ENCODE measurements at regions not wholly inside any gene's neighbourhood (a gene's known extent, or its start where the extent isn't known, plus 50 kb on each side); places are given as distances from the start of the nearest gene placed in this dataset.

DNA sequence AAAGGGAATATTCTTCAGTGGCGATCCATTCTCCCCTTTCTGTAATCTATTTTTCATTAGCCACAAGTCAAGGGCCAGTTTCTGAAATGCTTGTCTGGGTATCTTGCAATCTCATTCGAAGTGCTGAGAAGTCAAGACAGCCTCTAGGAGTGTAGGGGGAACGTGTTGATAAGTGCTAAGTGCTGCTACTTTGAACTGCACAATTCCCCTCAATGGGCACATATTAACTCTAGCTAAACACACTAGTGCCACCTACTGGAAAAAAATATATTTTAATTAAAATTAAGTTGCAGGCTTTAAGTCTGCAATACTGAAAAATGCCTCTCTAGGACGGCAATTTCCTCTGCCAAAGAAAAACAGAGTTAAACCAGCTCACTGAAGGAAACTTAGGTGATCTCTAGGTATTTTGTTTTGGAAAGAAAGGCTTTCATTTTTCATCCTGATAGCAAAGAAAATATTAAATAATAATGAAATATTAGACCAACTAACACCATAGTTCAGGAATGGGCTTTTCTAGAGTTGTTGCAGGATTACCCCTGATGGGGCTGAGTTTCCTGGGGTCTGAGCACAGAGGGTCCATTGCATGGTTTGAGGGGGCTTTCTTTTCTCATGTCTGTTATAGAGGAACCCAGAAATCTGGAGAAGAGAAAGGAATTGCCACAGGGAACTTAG, 181.9 kb upstream of the KBTBD8 start:
- no peak overlapping the region for H3K27ac ChIP-seq (ENCODE audit: low read length)
- H3K4me1 ChIP-seq (ENCODE audit: control insufficient read depth, insufficient read depth, low read length) = no peaks in the 10 kb centered on the region
- H3K4me3 ChIP-seq (ENCODE audit: low read length) = no peak overlapping the region
- 10% methylated on average over 4 of the region's 4 CpGs for WGBS
- intact Hi-C loops (cut with DNase I) = loop anchor here (2.0 to 10.0 kb wide), 7 partner anchors 311 to 564 kb away; partner anchors contain the start of gene LRIG1 (in 1 of the 4)
- DNase-seq (no peak), ATAC-seq (peak; percentile 84 to 89)
- no peaks in the 10 kb centered on the region for H3K9me3 ChIP-seq (ENCODE audit: control insufficient read depth, low read length)
- no peaks in the 10 kb centered on the region for H3K27me3 ChIP-seq (ENCODE audit: control insufficient read depth, insufficient read depth)

DNA sequence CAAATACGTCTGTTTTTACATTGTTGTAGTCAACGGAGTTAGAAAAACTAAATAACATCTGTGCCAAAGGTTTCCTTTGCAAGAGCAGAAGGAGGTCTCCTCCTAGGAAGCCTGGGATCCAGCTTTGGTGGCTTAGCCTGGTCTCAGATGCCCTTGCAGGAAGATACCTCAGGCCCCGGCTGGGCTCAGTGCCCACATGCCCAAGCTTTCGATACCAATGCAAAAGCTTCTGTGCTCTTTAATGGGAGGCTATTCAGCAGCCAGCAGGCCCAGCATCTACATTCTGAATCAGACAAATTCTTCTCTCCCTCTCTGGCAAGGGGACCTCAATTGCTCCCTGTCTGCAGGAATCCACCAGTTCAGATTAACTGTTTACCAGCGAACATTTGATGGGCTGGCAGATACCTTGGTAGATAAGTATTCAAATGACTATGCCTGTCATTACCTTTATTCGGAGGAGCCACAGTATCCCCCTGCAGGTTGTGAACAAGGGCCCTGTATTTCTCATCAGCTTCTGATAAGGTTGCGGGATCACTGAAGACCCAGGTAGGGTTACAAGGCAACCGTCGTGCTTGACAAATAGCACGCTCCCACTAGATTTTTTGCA, 180.1 kb upstream of the KBTBD8 start:
- Histone ChIP-seq H3K27ac (ENCODE audit: low read length) (no peak overlapping the region), H3K9me3 (ENCODE audit: control insufficient read depth, low read length) (no peaks in the 10 kb centered on the region), H3K4me1 (ENCODE audit: control insufficient read depth, insufficient read depth, low read length) (no peaks in the 10 kb centered on the region), H3K4me3 (ENCODE audit: low read length) (no peak overlapping the region), H3K27me3 (ENCODE audit: control insufficient read depth, insufficient read depth) (no peaks in the 10 kb centered on the region)
- intact Hi-C loops (cut with DNase I) = loop anchor here (2.0 to 10.0 kb wide), 7 partner anchors 313 to 566 kb away; partner anchors contain the start of gene LRIG1 (in 1 of the 4)
- DNase-seq (no peak), ATAC-seq (no peak)
- WGBS = 72% methylated on average over 10 of the region's 10 CpGs

DNA sequence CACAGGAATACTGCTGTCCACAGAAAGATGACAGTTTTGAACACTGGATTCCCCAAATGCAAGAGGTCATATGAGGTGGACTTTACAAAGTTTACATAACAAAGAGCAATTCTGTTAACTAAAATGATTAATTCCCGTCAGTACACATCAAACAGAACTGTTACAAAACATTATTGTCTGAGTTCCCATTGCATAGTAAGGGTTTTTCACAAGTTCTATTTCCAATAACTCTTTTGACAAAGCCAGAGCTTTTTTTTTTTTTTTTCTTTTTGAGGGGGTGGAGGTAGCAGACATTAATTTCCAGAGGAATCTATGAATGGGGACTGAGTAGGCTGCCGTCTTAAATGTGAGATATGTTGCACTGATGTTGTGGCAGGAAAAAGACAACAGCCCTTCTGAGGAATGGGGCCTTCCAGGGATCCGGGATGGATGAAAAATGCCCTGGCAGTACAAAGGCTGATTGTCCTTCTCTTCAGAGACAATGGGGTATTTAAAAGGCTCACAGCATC, 178.1 kb upstream of the KBTBD8 start:
- Histone ChIP-seq H3K4me1 (ENCODE audit: control insufficient read depth, insufficient read depth, low read length) (no peaks in the 10 kb centered on the region), H3K4me3 (ENCODE audit: low read length) (no peak overlapping the region), H3K27ac (ENCODE audit: low read length) (no peak overlapping the region), H3K9me3 (ENCODE audit: control insufficient read depth, low read length) (no peaks in the 10 kb centered on the region), H3K27me3 (ENCODE audit: control insufficient read depth, insufficient read depth) (no peaks in the 10 kb centered on the region)
- ATAC-seq (no peak), DNase-seq (no peak)
- 57% methylated on average over 3 of the region's 3 CpGs for WGBS
- intact Hi-C loops (cut with DNase I) = loop anchor here (2.0 to 10.0 kb wide), 8 partner anchors 315 to 568 kb away; partner anchors contain the start of gene LRIG1 (in 1 of the 4)

DNA sequence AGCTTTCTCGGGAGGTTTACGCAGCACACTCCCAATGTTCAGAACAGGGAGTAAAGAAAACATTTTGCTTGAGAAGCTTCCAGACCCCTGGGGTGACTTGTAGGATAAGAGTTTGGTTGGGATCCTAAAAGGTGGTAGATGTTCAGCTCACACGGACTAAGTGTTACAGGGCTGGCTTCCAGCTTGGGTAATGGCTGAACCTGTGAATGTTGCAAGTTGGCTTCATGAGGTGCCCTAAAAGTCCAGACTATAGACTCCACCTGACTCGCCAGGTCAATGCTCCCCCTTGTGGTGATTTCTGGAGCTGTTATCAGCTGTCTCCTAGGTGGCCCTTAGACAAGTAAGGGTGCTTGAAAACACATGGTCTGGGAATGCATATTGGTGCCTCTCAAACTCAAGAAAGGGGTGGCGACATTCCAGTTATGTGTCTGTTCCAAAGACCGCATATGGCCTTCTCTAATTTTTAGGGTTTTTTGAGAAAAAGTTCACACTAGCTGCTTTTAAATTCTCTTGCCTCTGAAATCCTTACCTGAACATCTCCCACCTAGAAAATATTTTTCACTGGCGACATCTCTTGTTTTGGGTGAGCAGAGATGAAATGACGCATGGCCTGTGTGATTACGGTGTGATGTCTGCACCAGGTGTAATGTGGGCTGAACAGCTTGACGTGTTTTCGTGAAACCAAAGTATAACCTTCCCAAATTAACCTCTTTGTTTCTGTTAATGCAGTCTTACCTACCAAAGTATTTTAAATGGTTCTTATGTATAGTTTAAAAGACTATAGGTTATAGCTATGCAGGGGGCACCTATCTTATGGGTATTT, 175.7 kb upstream of the KBTBD8 start:
- DNase-seq (peak; percentile 40 to 53 (median 43)), ATAC-seq (peak; percentile 72 to 76)
- no peaks in the 10 kb centered on the region for H3K9me3 ChIP-seq (ENCODE audit: control insufficient read depth, low read length)
- H3K27ac ChIP-seq (ENCODE audit: low read length) = no peak overlapping the region
- H3K27me3 ChIP-seq (ENCODE audit: control insufficient read depth, insufficient read depth) = no peaks in the 10 kb centered on the region
- WGBS = 70% methylated on average over 11 of the region's 11 CpGs
- intact Hi-C loops (cut with DNase I) = loop anchor here in 2 of 4 donors (5.0 to 10.0 kb wide), 2 partner anchors 545 to 568 kb away; no protein-coding TSS in a partner anchor
- H3K4me1 ChIP-seq (ENCODE audit: control insufficient read depth, insufficient read depth, low read length) = no peaks in the 10 kb centered on the region
- H3K4me3 ChIP-seq (ENCODE audit: low read length) = no peak overlapping the region

DNA sequence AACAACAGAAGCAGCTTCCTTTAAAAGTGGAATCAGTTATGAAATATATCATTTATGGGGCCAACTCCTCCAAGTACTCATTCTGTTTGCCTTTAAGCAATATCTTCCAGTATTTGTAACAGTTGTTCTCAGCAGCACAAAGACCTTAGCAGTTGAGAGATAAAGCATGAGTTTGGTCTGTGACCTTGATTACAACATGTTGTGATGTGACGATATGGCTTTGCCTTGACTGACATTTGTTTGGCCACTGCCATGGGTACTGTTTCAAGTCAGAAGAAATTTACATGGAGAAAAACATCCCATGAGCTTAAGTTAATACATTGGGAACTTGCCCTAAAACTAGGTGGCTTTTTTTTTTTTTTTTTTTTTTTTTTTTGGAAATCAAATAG, 175.1 kb upstream of the KBTBD8 start:
- no peak for DNase-seq
- H3K27me3 ChIP-seq (ENCODE audit: control insufficient read depth, insufficient read depth) = no peaks in the 10 kb centered on the region
- no peaks in the 10 kb centered on the region for H3K4me1 ChIP-seq (ENCODE audit: control insufficient read depth, insufficient read depth, low read length)
- H3K9me3 ChIP-seq (ENCODE audit: control insufficient read depth, low read length) = no peaks in the 10 kb centered on the region
- peak in 1 of 2 donors; percentile 30 for ATAC-seq
- H3K27ac ChIP-seq (ENCODE audit: low read length) = no peak overlapping the region
- 63% methylated on average over 1 of the region's 1 CpG for WGBS
- intact Hi-C loops (cut with DNase I) = loop anchor here in 2 of 4 donors (5.0 to 10.0 kb wide), 2 partner anchors 546 to 568 kb away; no protein-coding TSS in a partner anchor
- H3K4me3 ChIP-seq (ENCODE audit: low read length) = no peak overlapping the region

DNA sequence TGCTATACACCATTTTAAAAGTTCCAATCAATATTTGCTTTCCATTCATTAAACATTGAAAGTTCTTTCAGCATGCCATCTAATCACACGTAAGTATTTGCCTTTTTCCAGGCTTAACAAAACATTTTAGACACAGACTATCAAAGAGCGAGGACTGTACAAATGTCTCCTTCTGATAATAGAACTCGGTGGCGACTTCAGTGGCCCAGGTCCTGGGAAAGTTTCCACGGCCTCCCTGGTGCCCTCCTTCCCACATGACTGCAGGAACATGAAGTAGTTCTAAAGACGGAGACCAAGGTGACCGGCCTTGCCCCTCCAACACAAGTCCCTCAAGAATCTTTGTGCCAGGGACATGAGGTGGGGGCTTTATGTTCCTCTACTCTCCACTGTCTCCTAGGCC, 174.6 kb upstream of the KBTBD8 start:
- ATAC-seq (no peak), DNase-seq (no peak)
- H3K9me3 ChIP-seq (ENCODE audit: control insufficient read depth, low read length) = no peaks in the 10 kb centered on the region
- H3K27me3 ChIP-seq (ENCODE audit: control insufficient read depth, insufficient read depth) = no peaks in the 10 kb centered on the region
- H3K4me3 ChIP-seq (ENCODE audit: low read length) = no peak overlapping the region
- H3K4me1 ChIP-seq (ENCODE audit: control insufficient read depth, insufficient read depth, low read length) = no peaks in the 10 kb centered on the region
- intact Hi-C loops (cut with DNase I) = loop anchor here in 2 of 4 donors (5.0 to 10.0 kb wide), 2 partner anchors 546 to 569 kb away; no protein-coding TSS in a partner anchor
- H3K27ac ChIP-seq (ENCODE audit: low read length) = no peak overlapping the region
- WGBS = 83% methylated on average over 7 of the region's 7 CpGs

DNA sequence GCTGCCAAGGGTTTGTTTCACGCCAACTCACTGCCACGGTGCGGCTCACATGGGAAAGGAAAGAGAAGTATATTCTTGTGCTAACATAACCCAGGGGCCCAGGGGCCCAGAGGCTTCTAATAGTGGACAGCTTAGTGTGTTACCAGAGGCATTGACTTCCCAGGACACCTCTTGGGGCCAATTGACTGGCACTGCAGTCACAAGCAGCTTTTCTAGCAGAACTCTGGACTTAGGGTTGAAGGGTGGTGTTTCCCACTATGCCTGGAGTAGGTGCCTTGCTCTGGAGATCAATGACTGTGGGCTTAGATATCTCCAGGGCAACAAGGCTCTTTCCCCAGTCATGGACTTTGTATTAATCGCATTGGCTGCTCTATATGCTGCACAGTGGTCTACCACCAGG, 172.7 kb upstream of the KBTBD8 start:
- no peaks in the 10 kb centered on the region for H3K27me3 ChIP-seq (ENCODE audit: control insufficient read depth, insufficient read depth)
- DNase-seq (no peak), ATAC-seq (no peak)
- intact Hi-C loops (cut with DNase I) = loop anchor here in 2 of 4 donors (10.0 kb wide), 1 partner anchor 571 kb away; no protein-coding TSS in a partner anchor
- H3K4me3 ChIP-seq (ENCODE audit: low read length) = no peak overlapping the region
- no peak overlapping the region for H3K27ac ChIP-seq (ENCODE audit: low read length)
- 80% methylated on average over 4 of the region's 4 CpGs for WGBS
- H3K9me3 ChIP-seq (ENCODE audit: control insufficient read depth, low read length) = no peaks in the 10 kb centered on the region
- H3K4me1 ChIP-seq (ENCODE audit: control insufficient read depth, insufficient read depth, low read length) = no peaks in the 10 kb centered on the region

DNA sequence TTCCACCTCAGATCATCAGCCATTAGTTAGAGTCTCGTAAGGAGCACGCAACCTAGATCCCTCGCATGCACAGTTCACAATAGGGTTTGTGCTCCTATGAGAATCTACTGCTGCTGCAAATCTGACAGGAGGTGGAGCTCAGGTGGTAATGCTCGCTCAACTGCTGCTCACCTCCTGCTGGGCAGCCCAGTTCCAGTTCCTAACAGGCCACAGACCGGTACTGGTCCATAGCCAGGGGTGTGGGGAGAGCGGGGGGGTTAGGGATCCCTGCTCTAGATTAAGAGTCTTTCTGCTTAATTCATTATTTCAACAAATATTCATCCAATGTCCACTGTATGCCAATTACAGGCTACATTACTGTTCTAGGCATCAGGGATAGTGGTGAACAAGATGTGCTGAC, 170.4 kb upstream of the KBTBD8 start:
- DNase-seq = no peak
- Histone ChIP-seq H3K27me3 (ENCODE audit: control insufficient read depth, insufficient read depth) (no peaks in the 10 kb centered on the region), H3K4me3 (ENCODE audit: low read length) (no peak overlapping the region), H3K4me1 (ENCODE audit: control insufficient read depth, insufficient read depth, low read length) (no peaks in the 10 kb centered on the region), H3K9me3 (ENCODE audit: control insufficient read depth, low read length) (no peaks in the 10 kb centered on the region), H3K27ac (ENCODE audit: low read length) (no peak overlapping the region)
- no peak for ATAC-seq
- 91% methylated on average over 6 of the region's 6 CpGs for WGBS
- intact Hi-C loops (cut with DNase I) = loop anchor here in 2 of 4 donors (10.0 kb wide), 1 partner anchor 573 kb away; no protein-coding TSS in a partner anchor

DNA sequence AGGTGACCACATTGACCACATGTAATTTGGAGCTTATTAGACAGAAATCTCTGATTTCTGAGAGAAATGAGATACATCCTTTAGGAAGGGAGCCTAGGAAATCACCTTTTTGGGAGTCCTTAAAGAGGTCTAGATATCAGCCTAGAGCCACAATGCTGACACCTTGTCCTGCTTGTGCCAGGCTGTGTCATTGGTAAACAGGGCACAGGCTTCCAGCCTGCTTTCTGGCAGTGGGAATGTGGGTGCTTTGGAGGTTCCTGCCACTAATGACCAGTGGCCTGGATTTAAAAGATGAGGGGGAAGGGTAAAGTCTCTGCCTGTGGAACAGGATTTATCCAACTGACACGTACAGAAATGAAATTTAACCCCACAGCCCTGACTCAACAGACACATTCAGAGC, 169.8 kb upstream of the KBTBD8 start:
- intact Hi-C loops (cut with DNase I) = loop anchor here in 2 of 4 donors (10.0 kb wide), 1 partner anchor 574 kb away; no protein-coding TSS in a partner anchor
- ATAC-seq = no peak

DNA sequence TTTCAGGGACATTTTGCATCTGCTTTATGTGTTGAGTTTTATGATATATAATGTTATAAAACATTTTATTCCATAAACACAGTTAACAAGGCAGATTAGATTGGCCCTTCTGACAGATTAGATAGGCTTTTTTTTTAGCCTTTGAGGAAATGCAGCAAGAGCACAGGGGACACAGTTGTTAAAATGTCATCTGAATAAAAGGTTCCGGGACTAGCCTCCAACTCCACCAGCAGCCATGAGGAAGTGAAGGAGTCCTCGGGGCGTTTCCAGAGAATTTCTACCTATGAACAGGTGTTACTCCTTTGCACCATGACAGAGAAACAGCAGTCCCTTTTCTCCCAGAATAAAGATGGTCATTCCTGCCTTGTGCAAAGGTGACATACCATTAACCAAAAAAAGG, 167.8 kb upstream of the KBTBD8 start:
- Histone ChIP-seq H3K4me1 (ENCODE audit: control insufficient read depth, insufficient read depth, low read length) (no peaks in the 10 kb centered on the region), H3K27me3 (ENCODE audit: control insufficient read depth, insufficient read depth) (no peaks in the 10 kb centered on the region), H3K4me3 (ENCODE audit: low read length) (no peak overlapping the region), H3K27ac (ENCODE audit: low read length) (no peak overlapping the region), H3K9me3 (ENCODE audit: control insufficient read depth, low read length) (no peaks in the 10 kb centered on the region)
- 25% methylated on average over 3 of the region's 3 CpGs for WGBS
- ATAC-seq (no peak), DNase-seq (no peak)
- intact Hi-C loops (cut with DNase I) = no loop called here

More for the DNA sequence above, 169.8 kb upstream of the KBTBD8 start:
- H3K27me3 ChIP-seq (ENCODE audit: control insufficient read depth, insufficient read depth) = no peaks in the 10 kb centered on the region
- no peak overlapping the region for H3K27ac ChIP-seq (ENCODE audit: low read length)
- H3K4me3 ChIP-seq (ENCODE audit: low read length) = no peak overlapping the region
- WGBS = 74% methylated on average over 1 of the region's 1 CpG
- no peaks in the 10 kb centered on the region for H3K4me1 ChIP-seq (ENCODE audit: control insufficient read depth, insufficient read depth, low read length)
- no peaks in the 10 kb centered on the region for H3K9me3 ChIP-seq (ENCODE audit: control insufficient read depth, low read length)
- no peak for DNase-seq

All from right cardiac atrium (tissue), 5 donors.